Activated B cell treated with CpG ODN at 0.5 μM for 24 hours (primary cell): ENCODE measurements at regions not wholly inside any gene's neighbourhood (a gene's known extent, or its start where the extent isn't known, plus 50 kb on each side); places are given as distances from the start of the nearest gene placed in this dataset.
A peak's percentile ranks its signal among the peaks of the same experiment; 100 is the strongest.
"Not testable (repeated sequence)": the region's sequence is repeated elsewhere in the genome, so short reads cannot be mapped to it uniquely, and the experiment has no call there.

Source experiments
- ATAC-seq: fragments of 200-7000 bp; cut with Tn5 transposase; one replicate; pipeline ENCODE4 v1.10.0; 2021; ENCODE audit warnings: low read depth, mild to moderate bottlenecking, moderate library complexity
- CTCF ChIA-PET: fragments of 350-600 bp; sonication (Branson Sonifier 250); formaldehyde crosslinking; loops from one replicate; lab custom pipeline; 2021; ENCODE audit warnings: antibody characterized with exemption; lab: Charles Lee
- POLR2A ChIA-PET: fragments of 350-600 bp; sonication (Branson Sonifier 250); formaldehyde crosslinking; loops from one replicate; lab custom pipeline; 2021; ENCODE audit warnings: antibody characterized with exemption; lab: Charles Lee
- DNase-seq: peaks from one replicate; pipeline ENCODE4 v3.0.0; 2022
- H3K27ac Mint-ChIP-seq: one replicate; pipeline ENCODE4 v1.8.0; 2020; ENCODE audit warnings: mixed read lengths
- H3K27me3 Mint-ChIP-seq: one replicate; pipeline ENCODE4 v1.8.0; 2021; ENCODE audit warnings: mixed read lengths
- H3K36me3 Mint-ChIP-seq: one replicate; pipeline ENCODE4 v1.8.0; 2021; ENCODE audit warnings: low read depth, mixed read lengths
- H3K4me1 Mint-ChIP-seq: one replicate; pipeline ENCODE4 v1.8.0; 2021; ENCODE audit warnings: mixed read lengths
- H3K4me3 Mint-ChIP-seq: one replicate; pipeline ENCODE4 v1.8.0; 2020; ENCODE audit warnings: mild to moderate bottlenecking, mixed read lengths
- H3K9me3 Mint-ChIP-seq: one replicate; pipeline ENCODE4 v1.8.0; 2020; ENCODE audit warnings: mixed read lengths
- CTCF ChIP-seq: fragments of 200-600 bp; IDR thresholded peaks from one replicate; pipeline ENCODE4 v1.8.0; 2022; ENCODE audit warnings: antibody characterized with exemption, mild to moderate bottlenecking
- intact Hi-C: fragments of 100-400 bp; cut with micrococcal nuclease; formaldehyde crosslinking; loops from one replicate; pipeline ENCODE4 v1.15.1; 2024

GRCh38 chr5:148740966-148741742 lies 85.3 kb upstream of the ADRB2 start:
- ChIA-PET POLR2A (interaction anchor here (0.6 to 1.0 kb wide), 4 partner anchors 68 to 217 kb away, joined by 3 to 4 read pairs (median 3); no protein-coding TSS in a partner anchor), CTCF (interaction anchor here (0.6 to 18.5 kb wide), 33 partner anchors 9 to 373 kb away, joined by 3 to 548 read pairs (median 6); no protein-coding TSS in a partner anchor)
- intact Hi-C loops, result loop anchor here (1.0 to 2.0 kb wide), 5 partner anchors 68 to 294 kb away; partner anchors contain the start of gene ADRB2
- Mint-ChIP-seq H3K4me3 (no peak overlapping the region), H3K27me3 (no peaks in the 10 kb centered on the region), H3K4me1 (peaks cover 10% of the 10 kb centered on the region), H3K27ac (no peak overlapping the region), H3K9me3 (peaks cover 2% of the 10 kb centered on the region), H3K36me3 (no peaks in the 10 kb centered on the region)
- TF ChIP-seq CTCF, result peak; percentile 55
- ATAC-seq (no peak), DNase-seq (no peak)

- ChIA-PET POLR2A (interaction anchor here (0.6 to 1.0 kb wide), 3 partner anchors 79 to 216 kb away, joined by 3 to 4 read pairs (median 3); no protein-coding TSS in a partner anchor), CTCF (interaction anchor here (0.6 to 18.5 kb wide), 33 partner anchors 9 to 291 kb away, joined by 3 to 548 read pairs (median 6); no protein-coding TSS in a partner anchor)
- H3K9me3 Mint-ChIP-seq, DNase-seq, H3K36me3 Mint-ChIP-seq, H3K27me3 Mint-ChIP-seq, ATAC-seq, H3K4me3 Mint-ChIP-seq, H3K27ac Mint-ChIP-seq: not testable (repeated sequence)
- intact Hi-C loops, result loop anchor here (1.0 to 2.0 kb wide), 5 partner anchors 67 to 293 kb away; partner anchors contain the start of gene ADRB2
- H3K4me1 Mint-ChIP-seq, result peaks cover 13% of the 10 kb centered on the region
Observed at GRCh38 chr5:148741766-148742165, 84.6 kb upstream of the ADRB2 start.

GRCh38 chr5:148744380-148744779 lies 82.0 kb upstream of the ADRB2 start:
- DNase-seq, H3K36me3 Mint-ChIP-seq, H3K9me3 Mint-ChIP-seq, POLR2A ChIA-PET, H3K27me3 Mint-ChIP-seq, H3K4me3 Mint-ChIP-seq, H3K27ac Mint-ChIP-seq, ATAC-seq, intact Hi-C loops: not testable (repeated sequence)
- CTCF ChIA-PET, result interaction anchor here (9.6 to 18.5 kb wide), 2 partner anchors 12 to 212 kb away, joined by 81 to 548 read pairs; no protein-coding TSS in a partner anchor
- peaks cover 22% of the 10 kb centered on the region for H3K4me1 Mint-ChIP-seq

DNA sequence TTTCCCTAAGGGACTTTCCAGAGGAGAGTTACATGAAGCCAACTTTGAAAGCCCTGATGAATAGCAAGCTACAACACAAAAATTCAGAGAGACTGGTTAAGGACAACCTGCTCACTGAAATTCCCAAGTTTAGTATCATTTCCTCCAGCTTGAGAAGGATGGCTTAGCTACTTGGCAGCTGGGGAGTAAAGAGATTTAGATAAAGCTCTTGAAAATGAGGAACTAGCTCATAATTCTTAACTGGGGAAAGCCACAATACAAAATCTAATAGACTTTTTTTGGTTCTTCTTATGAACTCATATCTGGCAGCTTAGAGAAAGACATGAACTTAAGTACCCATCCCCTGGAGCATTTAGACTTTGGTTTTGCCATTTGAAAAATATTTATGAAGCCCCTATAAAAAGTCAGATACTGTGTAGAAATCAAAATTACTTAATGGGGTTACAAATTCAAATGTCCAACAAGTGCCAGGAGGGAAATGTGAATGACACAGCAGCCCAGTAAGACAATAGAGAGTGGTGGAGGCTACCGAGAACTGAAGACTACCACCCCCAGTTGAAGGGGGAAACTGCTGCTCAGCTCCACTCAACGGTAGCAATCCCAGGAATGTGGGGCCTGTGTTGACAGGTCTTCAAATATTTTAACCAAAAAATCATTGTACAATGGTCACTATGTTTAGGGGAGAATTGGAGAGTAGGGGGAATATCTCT lies 79.4 kb upstream of the ADRB2 start:
- peak overlapping the region; percentile 36 for H3K27ac Mint-ChIP-seq
- POLR2A ChIA-PET, result interaction anchor here (0.7 to 1.0 kb wide), 8 partner anchors 44 to 787 kb away, joined by 3 to 4 read pairs (median 4); no protein-coding TSS in a partner anchor

GRCh38 chr5:148747536-148747906 lies 78.9 kb upstream of the ADRB2 start:
- peaks cover 15% of the 10 kb centered on the region for H3K4me1 Mint-ChIP-seq
- intact Hi-C loops, result loop anchor here (1.0 kb wide), 1 partner anchor 62 kb away; no protein-coding TSS in a partner anchor

More for the DNA sequence above, 79.4 kb upstream of the ADRB2 start:
- Mint-ChIP-seq H3K9me3 (peaks cover 2% of the 10 kb centered on the region), H3K36me3 (no peaks in the 10 kb centered on the region), H3K4me3 (no peak overlapping the region), H3K4me1 (peaks cover 15% of the 10 kb centered on the region), H3K27me3 (no peaks in the 10 kb centered on the region)
- TF ChIP-seq CTCF, result no peak
- ATAC-seq (peak; percentile 49), DNase-seq (no peak)
- intact Hi-C loops, result loop anchor here (1.0 kb wide), 1 partner anchor 62 kb away; no protein-coding TSS in a partner anchor
- CTCF ChIA-PET, result interaction anchor here (0.6 to 9.6 kb wide), 9 partner anchors 15 to 250 kb away, joined by 3 to 81 read pairs (median 3); no protein-coding TSS in a partner anchor

More at GRCh38 chr5:148747536-148747906, 78.9 kb upstream of the ADRB2 start:
- ATAC-seq, result no peak
- ChIA-PET POLR2A (no interaction called here), CTCF (interaction anchor here (0.6 to 9.6 kb wide), 4 partner anchors 15 to 209 kb away, joined by 3 to 81 read pairs (median 8); no protein-coding TSS in a partner anchor)
- no peak overlapping the region for H3K27ac Mint-ChIP-seq
- H3K4me3 Mint-ChIP-seq, result no peak overlapping the region
- no peak for TF ChIP-seq CTCF
- peaks cover 2% of the 10 kb centered on the region for H3K9me3 Mint-ChIP-seq
- no peak for DNase-seq
- no peaks in the 10 kb centered on the region for H3K27me3 Mint-ChIP-seq
- no peaks in the 10 kb centered on the region for H3K36me3 Mint-ChIP-seq
